ENCODE measurements at regions not wholly inside any gene's neighbourhood (a gene's known extent, or its start where the extent isn't known, plus 50 kb on each side); places are given as distances from the start of the nearest gene placed in this dataset.

- DNase-seq (ENCODE audit: low read depth, low spot score), result no peak
- no peaks in the 10 kb centered on the region for H3K36me3 ChIP-seq (ENCODE audit: control insufficient read depth, insufficient read depth, low read length)
- no TSS peak for BruUV-seq (replicated peaks)
- intact Hi-C loops (cut with micrococcal nuclease; ENCODE audit: unreplicated experiment) (no loop called here), in situ Hi-C loops (cut with HindIII; ENCODE audit: low pct_unique_long_range_greater_than_20kb, low sequenced_read_pairs) (no loop called here)
- no peak for TF ChIP-seq REST (IDR thresholded peaks at IDR 0.05; ENCODE audit: insufficient read depth in 1 of 2, low read depth in 2 of 2, low read length in 1 of 2)
- TF ChIP-seq TCF7L2 (IDR thresholded peaks at IDR 0.05; ENCODE audit: low read depth, low read length), result no peak
- no peak for TF ChIP-seq POLR2AphosphoS5 (IDR thresholded peaks at IDR 0.05; ENCODE audit: low read depth, low read length)
- TF ChIP-seq CTCF (IDR thresholded peaks at IDR 0.05), result no peak
- no peak for TF ChIP-seq SIN3A (IDR thresholded peaks at IDR 0.05; ENCODE audit: borderline replicate concordance, insufficient read depth, low read depth, low read length)
- no peaks in the 10 kb centered on the region for H3K27me3 ChIP-seq (ENCODE audit: control insufficient read depth, insufficient read depth, low read length)
- ChIA-PET CTCF (no interaction called here), POLR2A (no interaction called here)
- H3K27ac ChIP-seq (ENCODE audit: low read length), result no peak overlapping the region
- ATAC-seq, result no peak
- no peak overlapping the region for H3K4me3 ChIP-seq (ENCODE audit: low read depth in 2 of 2, low read length in 2 of 2)
- H3K4me1 ChIP-seq (ENCODE audit: control insufficient read depth, insufficient read depth, low read length), result no peaks in the 10 kb centered on the region
- H3K9me3 ChIP-seq (ENCODE audit: control insufficient read depth, insufficient read depth, low read depth, low read length), result no peaks in the 10 kb centered on the region
Measured at GRCh38 chrX:144388738-144389137, 504.9 kb downstream of the UBE2NL start.

Measured in Panc1 (cell line).